Endothelial cell of umbilical vein (primary cell): ENCODE measurements at regions not wholly inside any gene's neighbourhood (a gene's known extent, or its start where the extent isn't known, plus 50 kb on each side); places are given as distances from the start of the nearest gene placed in this dataset.

Source experiments
- BruUV-seq: library from RNA; stranded (reverse); fragments of 400-500 nt; replicated peaks from 2 replicates; lab custom pipeline; 2021; lab: Mats Ljungman, UMichigan
- CTCF ChIA-PET: fragments of 300-600, 350-600 bp; sonication (Branson Sonifier 250); formaldehyde crosslinking; loops from one replicate; lab custom pipeline; 2021; ENCODE audit warnings: antibody characterized with exemption, inconsistent platforms; lab: Charles Lee
- POLR2A ChIA-PET: fragments of 300-600, 350-600 bp; sonication (Branson Sonifier 250); formaldehyde crosslinking; loops from one replicate; lab custom pipeline; 2021; ENCODE audit warnings: antibody characterized with exemption, inconsistent platforms; lab: Charles Lee
- DNase-seq: peaks from one replicate; pipeline ENCODE4 v3.0.0-alpha.2; 2011; ENCODE audit warnings: low read depth, low spot score
- FAIRE-seq: peaks from 2 replicates; lab custom pipeline; 2011; peaks lifted over from hg19 to GRCh38; lab: Jason Lieb, UNC
- H2AFZ ChIP-seq: 2 replicates; pipeline ENCODE4 v1.6.0; 2012; ENCODE audit warnings: low read depth, low read length, control low read depth, inconsistent platforms
- H3K27ac ChIP-seq: 2 replicates; pipeline ENCODE4 v1.5.1; 2011; ENCODE audit warnings: low read depth, mild to moderate bottlenecking, control low read depth, low read length, moderate library complexity; ENCODE audit not compliant: insufficient read depth
- H3K27me3 ChIP-seq, 2 experiments: 2 replicates each; pipeline versions ENCODE4 v1.6.0 to v1.6.1; 2011; ENCODE audit warnings: low read length in 2 of 2, mixed read lengths in 1 of 2; ENCODE audit not compliant: control insufficient read depth in 2 of 2, insufficient read depth in 2 of 2
- H3K36me3 ChIP-seq, 2 experiments: 2 replicates in 1 of 2; 3 replicates in 1 of 2; pipeline ENCODE4 v1.5.1; 2011; ENCODE audit warnings: low read length in 2 of 2, mild to moderate bottlenecking in 1 of 2, moderate library complexity in 1 of 2; ENCODE audit not compliant: control insufficient read depth in 2 of 2, insufficient read depth in 2 of 2; ENCODE audit errors: extremely low read depth in 1 of 2
- H3K4me1 ChIP-seq: 3 replicates; pipeline ENCODE4 v1.5.1; 2011; ENCODE audit warnings: mild to moderate bottlenecking, low read length; ENCODE audit not compliant: control insufficient read depth, insufficient read depth; ENCODE audit errors: extremely low read depth
- H3K4me2 ChIP-seq: 2 replicates; pipeline ENCODE4 v1.6.1; 2011; ENCODE audit warnings: low read length, control low read depth, mixed read lengths; ENCODE audit not compliant: insufficient read depth
- H3K4me3 ChIP-seq, 3 experiments: fragments of 200-600 bp in 1 of 3; sonication (generic), shearing (Covaris generic) in 1 of 3; replicated peaks in 1 of 3; 2 replicates each; pipeline ENCODE4 v1.5.1; 2011 to 2016; ENCODE audit warnings: control low read depth in 3 of 3, low read length in 3 of 3, mild to moderate bottlenecking in 2 of 3, inconsistent platforms in 1 of 3, low read depth in 1 of 3, moderate library complexity in 1 of 3; ENCODE audit not compliant: insufficient read depth in 1 of 3
- H3K79me2 ChIP-seq: 2 replicates; pipeline ENCODE4 v1.6.0; 2012; ENCODE audit warnings: low read length, inconsistent platforms; ENCODE audit not compliant: control insufficient read depth, insufficient read depth
- H3K9ac ChIP-seq: replicated peaks from 2 replicates; pipeline ENCODE3; 2011; ENCODE audit warnings: low read length, control low read depth; ENCODE audit not compliant: insufficient read depth; ENCODE audit errors: extremely low read depth
- H3K9me1 ChIP-seq: replicated peaks from 3 replicates; pipeline ENCODE4 v1.6.0; 2011; ENCODE audit warnings: mild to moderate bottlenecking, low read length; ENCODE audit not compliant: control insufficient read depth, insufficient read depth; ENCODE audit errors: extremely low read depth
- H3K9me3 ChIP-seq: replicated peaks from 2 replicates; pipeline ENCODE4 v1.5.1; 2012; ENCODE audit warnings: low read length, inconsistent platforms; ENCODE audit not compliant: control insufficient read depth, insufficient read depth
- H4K20me1 ChIP-seq: replicated peaks from 2 replicates; pipeline ENCODE3; 2011; ENCODE audit warnings: mild to moderate bottlenecking, low read length; ENCODE audit not compliant: control insufficient read depth, insufficient read depth; ENCODE audit errors: extremely low read depth
- EZH2 ChIP-seq: IDR thresholded peaks from 2 replicates; pipeline ENCODE4 v1.6.1; 2012; ENCODE audit warnings: borderline replicate concordance, low read depth, mild to moderate bottlenecking, moderate library complexity, low read length, inconsistent platforms; ENCODE audit not compliant: severe bottlenecking
- FOS ChIP-seq: IDR thresholded peaks from 2 replicates; pipeline ENCODE4 v1.6.1; 2011; ENCODE audit warnings: mild to moderate bottlenecking, low read length, moderate library complexity, borderline replicate concordance; ENCODE audit not compliant: insufficient read depth
- GATA2 ChIP-seq: IDR thresholded peaks from 2 replicates; pipeline ENCODE4 v1.7.0; 2011; ENCODE audit warnings: low read depth, mild to moderate bottlenecking, moderate library complexity, mixed read lengths, low read length; ENCODE audit not compliant: insufficient read length, insufficient read depth
- JUN ChIP-seq: IDR thresholded peaks from 2 replicates; pipeline ENCODE4 v1.6.1; 2011; ENCODE audit warnings: borderline replicate concordance, low read depth; ENCODE audit not compliant: insufficient read length, insufficient read depth
- MYC ChIP-seq: IDR thresholded peaks from one replicate; pipeline ENCODE4 v1.6.1; 2011; ENCODE audit warnings: mild to moderate bottlenecking, low read depth, low read length
- POLR2A ChIP-seq: IDR thresholded peaks from 2 replicates; pipeline ENCODE4 v1.6.1; 2012; ENCODE audit warnings: low read depth, mild to moderate bottlenecking, control low read depth, low read length
- POLR2AphosphoS5 ChIP-seq: IDR thresholded peaks from 2 replicates; pipeline ENCODE4 v1.6.1; 2012; ENCODE audit warnings: low read depth, mild to moderate bottlenecking, control low read depth, low read length, moderate library complexity; ENCODE audit not compliant: insufficient read depth
- dilution Hi-C: fragments of 300-500 bp; cut with MboI; formaldehyde crosslinking; loops from one replicate; pipeline ENCODE4 v1.15.0; 2019; ENCODE audit warnings: low sequenced_read_pairs; ENCODE audit not compliant: extremely low pct_ligation_motif_present
- intact Hi-C: fragments of 100-400 bp; cut with micrococcal nuclease; formaldehyde crosslinking; loops from one replicate; pipeline ENCODE4 v1.10.0; 2022
- TF ChIP-seq, protein P1 (sequence below), 2 donors: IDR thresholded peaks; 1 replicate in 1 of 2; 2 replicates in 1 of 2; pipeline ENCODE4 v1.5.1; 2011; ENCODE audit warnings: low read length in 2 of 2, mild to moderate bottlenecking in 2 of 2, moderate library complexity in 2 of 2, control low read depth in 1 of 2, inconsistent platforms in 1 of 2, low read depth in 1 of 2; ENCODE audit not compliant: insufficient read depth in 1 of 2; ENCODE audit errors: extremely low read depth in 1 of 2
- TF ChIP-seq, protein P2 (sequence below): IDR thresholded peaks from 2 replicates; pipeline ENCODE4 v1.6.1; 2011; ENCODE audit not compliant: insufficient read depth, insufficient read length

DNA sequence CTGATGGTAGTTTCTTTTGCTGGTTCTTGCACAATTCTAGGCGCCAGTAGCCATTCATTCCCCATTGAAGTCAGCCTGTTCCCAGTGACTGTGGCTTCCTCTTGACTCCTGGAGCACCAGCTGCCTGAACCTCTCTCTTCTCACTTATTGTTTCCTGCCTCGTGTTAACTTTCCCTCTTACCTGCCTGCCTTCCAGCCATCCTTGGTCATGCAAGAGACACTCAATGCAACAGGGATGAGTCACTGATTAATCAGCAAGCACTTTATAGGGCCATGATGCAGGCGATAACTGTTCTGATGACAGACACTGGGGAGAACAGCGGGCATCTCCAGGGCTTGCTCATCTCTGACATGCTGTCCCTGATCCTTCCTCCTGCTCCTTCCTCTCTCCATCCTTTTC is 122.0 kb downstream of the PLCE1 start:
- Histone ChIP-seq H3K36me3 (no peaks in the 10 kb centered on the region), H3K9ac (no peak overlapping the region), H3K27me3 (no peaks in the 10 kb centered on the region), H4K20me1 (no peaks in the 10 kb centered on the region), H3K79me2 (no peaks in the 10 kb centered on the region), H2AFZ (no peak overlapping the region), H3K9me3 (no peaks in the 10 kb centered on the region), H3K4me2 (no peak overlapping the region), H3K27ac (no peak overlapping the region), H3K4me3 (no peak overlapping the region), H3K4me1 (no peaks in the 10 kb centered on the region), H3K9me1 (no peaks in the 10 kb centered on the region)
- dilution Hi-C loops = no loop called here
- ChIA-PET POLR2A (no interaction called here), CTCF (no interaction called here)
- intact Hi-C loops = no loop called here
- no peak for TF ChIP-seq JUN
- TF ChIP-seq POLR2A = no peak
- no peak for TF ChIP-seq GATA2
- TF ChIP-seq POLR2AphosphoS5 = no peak
- TF ChIP-seq, protein P1, sequence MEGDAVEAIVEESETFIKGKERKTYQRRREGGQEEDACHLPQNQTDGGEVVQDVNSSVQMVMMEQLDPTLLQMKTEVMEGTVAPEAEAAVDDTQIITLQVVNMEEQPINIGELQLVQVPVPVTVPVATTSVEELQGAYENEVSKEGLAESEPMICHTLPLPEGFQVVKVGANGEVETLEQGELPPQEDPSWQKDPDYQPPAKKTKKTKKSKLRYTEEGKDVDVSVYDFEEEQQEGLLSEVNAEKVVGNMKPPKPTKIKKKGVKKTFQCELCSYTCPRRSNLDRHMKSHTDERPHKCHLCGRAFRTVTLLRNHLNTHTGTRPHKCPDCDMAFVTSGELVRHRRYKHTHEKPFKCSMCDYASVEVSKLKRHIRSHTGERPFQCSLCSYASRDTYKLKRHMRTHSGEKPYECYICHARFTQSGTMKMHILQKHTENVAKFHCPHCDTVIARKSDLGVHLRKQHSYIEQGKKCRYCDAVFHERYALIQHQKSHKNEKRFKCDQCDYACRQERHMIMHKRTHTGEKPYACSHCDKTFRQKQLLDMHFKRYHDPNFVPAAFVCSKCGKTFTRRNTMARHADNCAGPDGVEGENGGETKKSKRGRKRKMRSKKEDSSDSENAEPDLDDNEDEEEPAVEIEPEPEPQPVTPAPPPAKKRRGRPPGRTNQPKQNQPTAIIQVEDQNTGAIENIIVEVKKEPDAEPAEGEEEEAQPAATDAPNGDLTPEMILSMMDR (IDR thresholded peaks at IDR 0.05; ENCODE audit: extremely low read depth in 1 of 2, insufficient read depth in 1 of 2, low read depth in 1 of 2, low read length in 2 of 2) = no peak
- TF ChIP-seq MYC = no peak
- no peak for TF ChIP-seq FOS
- TF ChIP-seq EZH2 = no peak
- TF ChIP-seq, protein P2, sequence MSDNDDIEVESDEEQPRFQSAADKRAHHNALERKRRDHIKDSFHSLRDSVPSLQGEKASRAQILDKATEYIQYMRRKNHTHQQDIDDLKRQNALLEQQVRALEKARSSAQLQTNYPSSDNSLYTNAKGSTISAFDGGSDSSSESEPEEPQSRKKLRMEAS = no peak
- no TSS peak for BruUV-seq
- no peak for FAIRE-seq
- no peak for DNase-seq
